ENCODE measurements at regions not wholly inside any gene's neighbourhood (a gene's known extent, or its start where the extent isn't known, plus 50 kb on each side); places are given as distances from the start of the nearest gene placed in this dataset.
"Not testable (repeated sequence)": the region's sequence is repeated elsewhere in the genome, so short reads cannot be mapped to it uniquely, and the experiment has no call there.

DNA sequence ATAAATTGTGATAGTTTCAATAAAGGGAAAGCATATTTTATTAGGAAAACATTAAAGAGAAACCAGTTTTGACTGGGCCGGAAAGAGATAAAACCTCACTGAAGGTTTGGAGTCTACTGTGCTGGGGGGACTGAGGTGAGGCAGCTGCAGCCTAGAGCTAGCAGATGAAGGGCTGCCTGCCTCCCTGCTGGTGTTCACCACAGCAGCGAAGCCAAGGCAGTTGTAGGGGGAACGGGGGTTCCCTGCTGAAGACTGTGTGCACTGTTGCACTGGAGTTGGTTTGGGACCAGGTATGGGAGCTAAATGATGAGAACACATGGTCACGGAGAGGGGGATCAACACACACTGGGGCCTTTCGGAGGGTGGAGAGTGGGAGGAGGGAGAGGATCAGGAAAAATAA is 546.5 kb upstream of the SMIM31 start:
- DNase-seq (ENCODE audit: low read depth), result no peak

DNA sequence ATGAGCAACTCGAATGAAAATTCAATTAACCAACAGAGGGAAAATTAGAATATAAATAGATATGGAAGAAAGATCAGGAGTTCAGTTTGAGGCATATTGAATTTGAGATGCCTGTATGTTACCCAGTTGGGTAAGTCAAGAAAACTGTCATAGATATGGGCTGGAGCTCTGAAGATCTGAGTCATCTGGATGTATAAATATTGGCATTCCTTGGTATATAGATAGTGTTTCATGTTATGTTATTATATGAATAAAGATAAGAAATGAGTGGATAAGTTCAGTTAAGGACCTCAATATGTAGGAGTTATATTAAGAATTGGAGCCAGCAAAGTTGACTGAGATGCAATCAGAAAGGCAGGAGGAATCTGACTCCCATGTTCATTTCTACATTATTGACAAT is 543.6 kb upstream of the SMIM31 start:
- DNase-seq (ENCODE audit: low read depth), result no peak

DNA sequence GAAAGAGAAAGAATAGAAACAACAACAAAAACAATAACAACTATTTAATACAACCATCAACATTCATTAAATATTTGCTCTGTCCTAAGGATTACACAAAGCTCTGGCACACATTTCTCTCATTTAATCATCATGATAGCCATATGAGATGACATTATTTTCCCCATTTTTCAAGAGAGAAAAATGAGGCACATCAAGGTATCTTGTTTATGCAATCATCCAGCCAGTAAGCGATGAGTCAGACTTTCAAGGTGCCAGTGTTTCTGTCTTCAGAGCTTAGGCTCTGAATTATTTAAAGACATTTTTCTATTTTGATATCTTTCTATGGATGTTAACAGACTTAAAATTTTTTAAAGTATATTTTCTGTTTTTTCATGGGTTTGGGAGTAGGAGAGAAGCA is 541.8 kb upstream of the SMIM31 start:
- peak; percentile 68 for DNase-seq (ENCODE audit: low read depth)

DNA sequence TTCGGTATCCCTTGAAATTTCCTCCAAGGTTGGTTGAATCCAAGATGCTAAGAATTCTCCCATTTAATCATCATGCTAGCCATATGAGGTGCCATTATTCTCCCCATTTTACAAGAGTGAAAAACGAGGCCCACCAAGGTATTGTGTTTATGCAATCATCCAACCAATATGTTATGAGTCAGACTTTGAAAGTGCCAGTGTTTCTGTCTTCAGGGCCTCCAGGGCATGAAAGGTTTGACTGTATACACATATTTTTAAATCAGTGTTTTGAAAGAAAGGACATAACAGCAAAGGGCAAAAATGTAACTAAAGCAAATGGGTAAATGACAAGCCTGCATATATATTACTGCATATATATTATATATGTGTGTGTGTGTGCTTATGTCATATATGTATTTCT is 541.2 kb upstream of the SMIM31 start:
- DNase-seq (ENCODE audit: low read depth), result peak; percentile 54

DNA sequence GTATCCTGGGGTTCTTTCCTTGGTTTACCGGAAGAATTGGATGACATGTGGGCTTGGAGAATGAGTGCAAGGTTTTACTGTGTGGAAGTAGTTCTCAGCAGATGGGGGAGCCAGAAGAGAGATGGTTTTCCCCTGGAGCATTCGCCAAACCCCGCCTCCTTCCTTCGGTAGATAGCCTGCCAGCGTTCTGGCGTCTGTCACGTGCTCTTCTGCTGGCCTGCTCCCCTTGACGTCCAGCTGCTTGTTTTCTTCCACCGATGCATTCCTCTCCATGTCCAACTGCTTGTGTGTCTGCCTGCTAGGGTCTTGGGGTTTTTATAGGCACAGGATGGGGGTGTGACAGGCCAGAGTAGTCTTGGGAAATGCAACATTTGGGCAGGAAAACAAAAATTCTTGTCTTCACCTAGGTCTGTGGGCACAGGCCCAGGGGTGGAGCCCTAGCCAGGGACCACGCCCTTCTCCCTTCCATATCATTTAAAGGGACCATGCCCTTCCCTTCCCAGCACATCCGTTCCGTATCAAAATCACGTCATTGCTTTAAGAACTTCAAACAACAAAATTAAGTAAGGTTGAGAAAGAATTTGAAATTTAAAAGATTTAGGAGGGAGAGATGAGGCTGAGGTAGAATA is 538.7 kb upstream of the SMIM31 start:
- DNase-seq (ENCODE audit: low read depth), result no peak

DNA sequence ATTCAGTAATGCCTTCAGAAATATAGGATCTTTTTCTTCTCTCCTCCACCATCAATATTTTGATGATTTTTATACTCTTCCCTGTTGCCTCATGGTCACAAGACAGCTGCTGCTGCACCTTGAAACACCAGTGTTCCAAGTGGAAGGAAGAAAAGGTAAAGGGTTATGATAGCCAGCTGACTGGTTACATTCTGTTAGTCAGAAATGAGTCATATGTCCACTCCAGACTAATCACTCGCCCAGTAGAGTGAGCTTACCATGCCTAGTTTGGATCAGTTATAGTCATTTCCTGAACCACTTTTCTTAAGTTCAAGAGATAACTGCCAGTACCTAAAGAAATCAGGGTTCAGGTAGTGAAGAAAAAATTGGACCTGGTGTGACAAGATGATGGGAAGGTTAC is 532.3 kb upstream of the SMIM31 start:
- peak; percentile 38 for DNase-seq (ENCODE audit: low read depth)

DNA sequence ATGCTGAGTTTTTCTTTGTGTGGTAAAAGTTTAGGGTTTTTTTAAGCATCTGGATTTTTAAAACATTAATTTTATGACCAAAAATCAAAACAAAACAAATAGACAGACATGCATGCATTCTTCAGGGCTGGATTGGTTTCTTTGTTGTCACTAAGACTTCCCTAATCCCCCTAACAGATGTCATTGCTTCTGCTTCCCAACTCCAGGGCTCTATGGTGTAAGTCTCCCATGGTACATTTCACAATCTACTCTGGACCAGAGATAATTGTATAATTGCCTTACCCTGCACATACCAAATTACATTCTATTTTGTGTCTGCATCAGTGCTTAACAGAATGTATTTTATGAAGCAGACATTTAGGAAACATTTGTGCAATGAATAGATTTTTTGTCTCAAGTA is 529.1 kb upstream of the SMIM31 start:
- no peak for DNase-seq (ENCODE audit: low read depth)

DNA sequence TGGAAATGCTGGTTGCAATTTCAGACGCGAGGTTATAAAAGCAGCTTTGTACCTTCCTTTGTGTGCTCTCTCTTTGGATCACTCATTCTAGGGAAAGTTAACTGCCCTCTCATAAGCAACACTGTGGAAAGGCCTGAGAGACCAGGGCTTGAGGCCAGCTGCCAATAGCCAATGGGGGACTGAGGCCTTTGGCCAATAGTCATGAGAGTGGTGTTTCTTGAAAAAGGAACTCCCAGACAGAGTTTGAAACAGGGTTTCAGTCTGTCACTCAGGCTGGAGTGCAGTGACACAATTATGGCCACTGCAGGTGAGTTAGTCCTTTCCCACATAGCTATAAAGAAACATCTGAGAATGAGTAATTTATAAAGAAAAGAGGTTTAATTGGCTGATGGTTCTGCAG is 524.7 kb upstream of the SMIM31 start:
- no peak for DNase-seq (ENCODE audit: low read depth)

DNA sequence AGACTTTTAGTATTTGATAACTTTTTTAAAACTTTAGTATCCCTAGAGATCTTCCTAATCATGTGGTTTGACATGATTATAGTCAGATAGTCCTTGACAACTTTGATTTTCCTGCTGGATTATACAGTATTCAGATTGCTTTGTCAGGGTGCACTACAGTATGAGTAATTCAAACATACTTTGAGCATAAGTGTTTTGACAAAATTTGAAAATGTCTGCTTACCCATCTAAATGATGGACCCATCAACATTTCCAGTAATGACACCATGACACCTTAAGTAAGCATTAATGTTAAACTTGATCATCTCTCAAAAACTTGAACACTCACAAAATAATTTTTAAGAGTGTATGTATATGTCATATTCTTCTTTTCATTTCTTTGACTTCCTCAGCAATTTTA is 514.5 kb upstream of the SMIM31 start:
- DNase-seq (ENCODE audit: low read depth), result no peak

DNA sequence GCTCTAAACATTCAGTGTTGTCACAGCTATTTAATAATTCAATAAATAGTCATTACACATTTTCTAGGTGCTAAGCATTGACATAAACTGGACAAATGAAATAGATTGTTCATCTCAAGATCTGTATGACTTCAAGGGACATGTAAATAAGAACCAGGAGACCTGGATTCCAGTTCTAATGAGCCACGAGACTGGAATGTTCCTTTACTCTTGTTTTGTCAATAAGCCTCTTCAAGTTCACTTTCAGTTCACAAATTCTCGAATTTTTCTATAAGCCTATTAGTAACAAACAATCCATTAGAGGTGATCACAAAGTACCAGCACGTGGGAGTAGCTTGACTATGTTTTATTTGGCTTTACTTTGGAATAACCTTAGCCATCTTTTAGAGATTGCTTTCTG is 514.0 kb upstream of the SMIM31 start:
- peak; percentile 68 for DNase-seq (ENCODE audit: low read depth)

DNA sequence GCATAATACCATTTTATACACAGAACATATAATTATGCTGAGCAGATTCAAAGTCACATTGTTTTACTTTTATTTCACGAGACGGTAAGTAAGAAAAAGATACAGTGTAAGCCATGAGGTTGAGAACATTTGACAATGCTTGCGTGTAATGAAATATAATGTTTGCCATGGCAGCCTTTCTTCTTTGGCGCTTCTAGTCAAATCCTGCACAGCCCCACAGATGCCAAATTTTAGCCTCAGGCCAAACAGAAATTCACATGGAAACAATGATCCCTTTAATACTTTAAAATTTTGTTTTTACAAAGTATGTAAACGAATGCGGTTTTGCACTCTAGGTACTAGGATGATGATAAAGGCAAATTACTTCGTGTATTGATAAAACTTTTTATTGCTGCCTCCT is 502.7 kb upstream of the SMIM31 start:
- DNase-seq (ENCODE audit: low read depth), result no peak

DNA sequence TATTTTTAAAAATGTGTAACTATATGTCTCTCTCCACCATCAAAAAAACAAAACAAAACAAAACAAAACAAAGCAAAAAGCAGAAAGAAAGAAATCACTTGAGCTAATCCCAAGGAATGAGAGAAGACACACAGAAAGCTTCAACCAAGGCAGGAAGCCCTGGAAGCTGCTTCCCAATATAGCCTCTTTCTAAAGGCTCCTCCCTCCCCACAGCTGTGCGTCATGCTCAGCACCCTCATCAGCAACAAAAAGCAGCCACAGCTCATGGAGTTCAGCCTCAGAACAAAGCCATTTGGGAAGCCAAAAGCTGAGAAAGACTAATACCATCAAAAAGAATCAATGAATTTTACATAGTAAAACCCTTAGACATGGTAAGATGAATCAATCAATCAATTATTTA is 501.6 kb upstream of the SMIM31 start:
- peak; percentile 12 for DNase-seq (ENCODE audit: low read depth)

DNA sequence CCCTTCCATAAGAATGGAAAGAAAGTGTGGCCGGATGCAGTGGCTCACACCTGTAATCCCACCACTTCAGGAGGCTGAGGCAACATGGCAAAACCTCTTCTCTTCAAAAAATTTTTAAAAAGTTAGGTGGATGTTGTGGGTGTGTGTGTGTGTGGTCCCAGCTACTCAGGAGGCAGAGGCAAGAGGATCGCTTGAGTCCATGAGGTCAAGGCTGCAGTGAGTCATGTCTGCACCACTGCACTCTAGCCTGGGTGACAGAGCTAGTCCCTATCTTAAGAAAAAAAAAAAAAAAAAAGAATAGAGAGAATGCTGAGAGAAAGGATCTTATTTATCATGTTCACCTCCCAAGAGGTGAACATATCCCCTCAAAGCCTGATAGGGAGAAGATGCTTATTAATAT is 492.1 kb upstream of the SMIM31 start:
- no peak for DNase-seq (ENCODE audit: low read depth)

DNA sequence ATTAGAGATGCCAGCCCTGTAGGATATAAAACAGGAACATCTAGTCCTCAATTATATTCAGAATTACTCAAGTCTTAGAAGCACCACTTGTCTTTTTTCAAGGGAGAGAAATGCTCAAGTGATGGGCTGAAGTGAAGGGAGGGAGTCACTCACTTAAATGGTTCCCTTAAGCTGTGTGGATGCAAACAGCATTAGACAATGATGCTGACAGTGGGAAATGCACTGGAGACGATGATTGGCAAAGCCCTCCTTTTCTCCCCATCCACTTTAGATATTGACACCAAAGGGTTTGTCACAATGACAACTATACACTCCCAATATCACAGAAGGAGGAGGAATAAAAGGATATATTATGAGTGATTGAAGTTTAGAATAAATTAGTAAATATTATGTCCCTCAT is 491.4 kb upstream of the SMIM31 start:
- DNase-seq (ENCODE audit: low read depth), result not testable (repeated sequence)

DNA sequence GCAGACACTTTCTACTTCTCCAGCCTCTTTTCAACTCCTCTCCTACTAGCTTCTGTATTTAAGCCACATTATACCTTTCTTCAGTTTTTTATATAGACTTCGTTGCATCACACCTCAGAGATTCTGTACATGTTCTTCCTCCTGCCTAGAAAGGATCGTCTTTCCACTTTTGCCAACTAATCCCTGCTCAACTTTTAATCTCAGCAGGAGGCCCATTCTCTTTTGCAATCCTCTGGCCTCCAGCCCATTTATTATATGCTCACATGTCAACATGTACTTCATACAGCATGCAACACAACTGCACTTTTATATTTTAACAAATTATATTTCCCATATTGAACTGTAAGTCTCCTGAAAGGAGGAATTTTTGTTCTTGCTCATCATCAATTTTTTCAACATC is 476.5 kb upstream of the SMIM31 start:
- not testable (repeated sequence) for DNase-seq (ENCODE audit: low read depth)

DNA sequence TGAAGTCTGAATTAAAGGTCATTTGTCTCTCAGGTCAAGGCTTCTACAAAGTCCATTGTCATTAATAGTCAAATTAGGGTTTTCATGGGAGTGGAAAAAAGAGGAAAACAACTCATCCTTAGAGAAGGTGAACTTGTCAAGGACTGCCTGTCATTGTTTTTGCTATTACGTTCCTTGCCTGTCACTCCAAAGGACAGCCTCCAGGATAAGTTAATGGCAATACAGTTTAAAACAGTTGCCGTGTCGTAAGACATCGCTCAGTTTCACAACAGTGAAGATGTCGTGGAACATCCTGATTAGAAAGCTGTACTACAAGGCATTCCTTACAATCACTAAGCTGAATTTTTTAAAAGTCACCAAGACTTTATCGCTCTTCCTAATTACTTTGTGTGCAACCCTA is 466.8 kb upstream of the SMIM31 start:
- DNase-seq (ENCODE audit: low read depth), result no peak

DNA sequence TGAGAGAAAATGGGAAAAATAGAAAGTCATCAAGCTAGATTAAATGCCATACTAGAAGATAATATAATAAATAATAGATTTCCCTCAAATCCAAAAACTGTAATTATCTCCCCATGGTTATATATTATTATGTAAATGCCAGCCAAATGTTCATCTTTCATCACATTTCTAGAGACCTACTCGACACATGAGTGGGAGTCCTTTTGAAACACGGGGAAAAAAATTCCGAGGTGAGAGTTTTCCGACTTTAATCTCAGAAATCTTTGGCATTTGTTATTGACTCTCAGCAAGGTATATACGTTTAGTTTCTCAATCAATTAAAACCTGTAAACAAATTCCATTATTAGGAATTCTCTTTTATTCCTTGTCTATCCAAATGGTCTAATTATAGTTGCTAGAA is 465.4 kb upstream of the SMIM31 start:
- DNase-seq (ENCODE audit: low read depth), result no peak

DNA sequence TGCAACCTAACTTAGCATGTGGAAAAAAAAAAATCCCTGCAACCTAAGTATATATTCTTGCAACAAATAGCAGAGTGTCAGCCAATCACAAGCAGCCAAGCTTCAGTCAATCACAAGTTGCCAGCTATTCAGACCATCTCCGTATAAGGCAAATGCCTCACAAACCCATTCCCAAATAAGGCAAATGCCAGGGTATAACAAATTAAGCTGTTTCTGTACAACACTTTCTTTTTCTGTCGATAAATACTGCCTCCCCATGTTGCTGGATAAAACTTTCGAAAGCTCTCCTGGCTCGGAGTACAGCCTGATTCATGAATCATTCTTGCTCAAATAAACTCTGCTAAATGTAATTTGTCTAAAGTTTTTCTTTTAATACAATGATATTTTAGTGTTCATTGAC is 460.7 kb upstream of the SMIM31 start:
- no peak for DNase-seq (ENCODE audit: low read depth)

DNA sequence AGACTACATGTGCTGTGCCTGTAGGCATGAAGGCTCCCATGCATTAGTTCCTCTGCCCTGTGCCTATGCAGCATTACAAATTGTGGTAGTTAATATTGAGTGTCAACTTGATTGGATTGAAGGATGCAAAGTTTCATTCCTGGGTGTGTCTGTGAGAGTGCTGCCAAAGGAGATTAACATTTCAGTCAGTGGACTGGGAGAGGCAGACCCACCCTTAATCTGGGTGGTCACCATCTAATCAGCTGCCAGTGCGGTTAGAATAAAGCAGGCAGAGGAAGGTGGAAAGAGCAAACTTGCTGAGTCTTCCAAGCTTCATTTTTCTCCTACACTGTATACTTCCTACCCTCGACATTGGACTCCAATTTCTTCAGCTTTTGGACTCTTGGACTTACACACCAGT is 460.2 kb upstream of the SMIM31 start:
- DNase-seq (ENCODE audit: low read depth), result no peak

DNA sequence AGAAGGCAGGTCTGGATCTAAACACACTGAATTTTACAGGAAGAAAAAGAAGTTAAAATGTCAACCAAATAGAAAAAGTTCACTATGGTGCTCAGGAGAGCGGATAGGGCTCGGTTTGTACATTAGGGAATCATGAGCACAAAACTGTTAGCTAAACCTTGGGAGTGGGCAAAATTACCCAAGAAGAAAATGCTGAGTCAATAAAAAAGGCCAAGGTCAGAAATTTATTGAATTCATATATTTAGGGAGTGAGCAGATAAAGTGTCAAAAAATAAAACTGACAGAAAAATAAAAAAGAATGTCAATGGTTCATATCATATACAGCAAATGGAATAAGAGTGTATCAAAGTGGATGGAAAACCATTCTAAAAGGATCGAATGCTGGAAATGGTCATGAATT is 452.5 kb upstream of the SMIM31 start:
- no peak for DNase-seq (ENCODE audit: low read depth)

DNA sequence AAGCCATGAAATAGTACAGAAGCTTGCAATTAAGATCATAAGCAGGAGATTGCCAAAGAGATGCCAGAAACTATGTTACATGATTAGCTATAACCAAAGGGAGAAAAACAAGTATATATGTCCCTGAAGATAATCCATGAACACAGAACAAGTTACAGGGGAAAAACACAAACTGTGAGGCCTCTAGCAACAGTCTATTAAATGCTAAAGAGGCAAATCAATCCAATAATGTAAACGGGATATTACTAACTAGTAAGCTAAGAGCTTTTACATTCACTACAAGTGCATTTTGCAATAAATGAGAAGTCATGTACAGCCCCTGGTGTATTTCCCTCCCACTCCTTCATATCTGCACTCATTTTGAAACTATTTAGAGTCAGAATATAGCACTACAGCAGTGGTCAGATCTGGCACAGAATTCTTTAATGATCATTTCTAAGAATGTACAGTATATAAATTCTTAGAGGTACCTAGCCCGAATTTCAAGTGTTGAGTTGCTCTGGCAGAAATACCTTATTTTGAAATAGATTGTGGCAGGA is 449.8 kb upstream of the SMIM31 start:
- no peak for DNase-seq (ENCODE audit: low read depth)

DNA sequence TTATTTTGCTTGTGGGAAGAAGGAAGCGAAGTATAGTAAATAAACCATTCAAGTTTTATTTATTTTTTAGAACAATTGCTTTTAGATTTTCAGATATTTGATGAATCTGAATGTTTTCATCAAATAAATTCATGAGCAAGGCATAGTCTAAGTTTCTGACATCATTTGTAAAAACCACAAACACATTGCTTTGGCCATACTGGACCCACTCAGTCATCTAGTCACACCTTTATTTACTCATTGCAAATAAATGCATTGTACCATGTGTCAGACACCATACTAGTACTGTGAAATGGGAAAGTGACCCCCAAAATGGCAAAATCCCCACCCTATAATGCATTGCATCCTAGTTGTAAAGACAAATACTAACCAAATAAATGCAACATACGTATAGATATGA is 449.1 kb upstream of the SMIM31 start:
- peak; percentile 3 for DNase-seq (ENCODE audit: low read depth)

DNA sequence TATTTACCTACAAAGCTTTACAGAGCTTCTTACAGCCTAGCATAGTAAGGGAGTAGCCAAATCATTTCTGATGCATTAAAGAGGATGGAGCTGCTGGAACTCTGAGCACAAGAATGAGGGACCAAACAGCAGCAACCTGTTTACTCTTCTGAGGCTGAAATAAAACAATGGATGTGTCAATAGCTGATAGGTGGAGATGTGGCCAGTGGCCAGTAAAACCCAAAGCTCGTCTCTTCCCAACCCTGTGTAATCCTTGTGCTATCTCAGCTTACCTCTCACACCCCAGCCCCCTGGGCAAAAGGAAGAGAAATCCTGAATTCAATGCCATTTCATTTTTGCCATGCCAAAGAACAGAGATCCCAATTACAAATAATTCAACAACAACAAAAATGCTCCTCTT is 446.7 kb upstream of the SMIM31 start:
- no peak for DNase-seq (ENCODE audit: low read depth)

DNA sequence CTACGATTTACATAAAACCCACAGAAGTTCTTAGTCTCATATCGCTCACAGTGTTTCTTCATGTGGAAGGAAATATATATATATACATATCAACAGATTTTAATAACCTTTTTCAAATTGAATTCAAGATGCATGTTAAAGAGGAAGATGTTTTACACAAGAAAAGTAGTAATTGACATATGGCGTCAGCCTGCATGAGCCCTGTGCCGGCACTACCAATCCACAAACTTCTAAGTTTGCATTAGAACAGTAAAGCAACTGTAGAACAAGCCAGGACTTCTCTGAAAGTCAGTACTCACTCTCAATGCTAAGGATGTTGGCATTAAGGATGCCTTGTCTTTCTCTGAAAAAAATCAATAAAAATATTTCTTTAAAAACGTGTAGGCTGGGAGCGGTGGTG is 441.3 kb upstream of the SMIM31 start:
- DNase-seq (ENCODE audit: low read depth), result no peak

All from renal cortical epithelial cell (primary cell).